Stimulated activated CD8-positive, alpha-beta memory T cell treated with anti-CD3 and anti-CD28 coated beads, Interleukin-12 subunit alpha, Interleukin-12 subunit beta, amount 100 ng/mL, for 24 hours (primary cell): ENCODE measurements at regions not wholly inside any gene's neighbourhood (a gene's known extent, or its start where the extent isn't known, plus 50 kb on each side); places are given as distances from the start of the nearest gene placed in this dataset.

Experiments
- DNase-seq: peaks from one replicate; pipeline ENCODE4 v3.0.0-alpha.2; 2020; ENCODE audit errors: extremely low read depth

DNA sequence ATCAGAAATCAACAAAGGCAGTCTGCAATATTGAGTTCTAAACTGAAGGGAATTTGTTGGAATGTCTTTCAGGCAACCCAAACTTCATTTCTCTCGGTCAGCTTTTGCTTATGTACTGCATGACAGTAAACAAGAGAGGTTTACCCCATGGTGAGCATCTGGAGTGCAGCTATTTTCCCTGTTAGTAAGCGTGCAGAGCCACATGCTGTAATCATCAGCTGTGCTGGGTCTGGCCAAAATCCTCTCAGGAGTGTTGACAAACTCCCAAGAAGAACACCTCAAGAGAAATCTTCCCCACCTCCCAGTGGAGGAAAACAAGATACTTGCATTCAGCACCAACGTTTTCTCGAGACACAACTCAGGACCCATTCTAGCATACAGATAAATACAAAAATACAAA, 83.6 kb upstream of the ADAMTSL1 start:
- no peak for DNase-seq

DNA sequence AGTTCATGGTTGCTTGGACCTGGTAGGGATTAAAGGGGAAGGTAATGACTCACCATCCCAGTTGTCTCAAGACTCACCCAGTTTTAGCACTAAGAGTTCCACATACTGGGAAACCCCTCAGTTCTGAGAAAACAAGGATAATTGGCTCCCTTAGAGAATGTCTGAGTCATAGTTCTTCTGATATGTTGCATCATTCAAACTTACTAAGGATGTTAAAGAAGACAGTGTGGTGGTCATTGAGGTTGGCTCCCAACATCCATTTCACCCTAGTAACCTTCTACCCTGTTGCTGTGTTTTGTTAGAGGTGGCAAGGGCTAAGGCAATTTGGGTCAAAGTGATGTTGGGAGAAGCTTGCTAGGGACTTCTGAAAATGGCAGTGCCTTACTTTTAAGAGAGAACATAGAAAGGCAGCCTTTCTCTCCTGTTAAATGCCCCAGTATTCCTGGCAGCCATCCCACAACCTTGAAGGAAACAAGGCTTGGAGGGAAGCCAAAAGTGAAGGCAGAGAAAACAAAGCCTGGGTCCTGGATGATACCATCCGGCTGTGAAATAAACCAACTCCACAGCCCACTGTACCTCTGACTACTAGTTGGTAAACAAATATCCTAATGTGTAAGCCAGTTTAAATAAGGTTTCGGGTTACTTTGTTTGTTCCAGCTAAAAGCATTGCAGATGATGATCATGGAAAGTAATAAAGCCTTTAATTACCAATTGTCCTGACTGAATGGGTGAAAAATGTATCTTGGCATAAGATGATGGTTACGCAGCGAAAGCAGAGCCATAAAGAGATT, 80.4 kb upstream of the ADAMTSL1 start:
- no peak for DNase-seq

DNA sequence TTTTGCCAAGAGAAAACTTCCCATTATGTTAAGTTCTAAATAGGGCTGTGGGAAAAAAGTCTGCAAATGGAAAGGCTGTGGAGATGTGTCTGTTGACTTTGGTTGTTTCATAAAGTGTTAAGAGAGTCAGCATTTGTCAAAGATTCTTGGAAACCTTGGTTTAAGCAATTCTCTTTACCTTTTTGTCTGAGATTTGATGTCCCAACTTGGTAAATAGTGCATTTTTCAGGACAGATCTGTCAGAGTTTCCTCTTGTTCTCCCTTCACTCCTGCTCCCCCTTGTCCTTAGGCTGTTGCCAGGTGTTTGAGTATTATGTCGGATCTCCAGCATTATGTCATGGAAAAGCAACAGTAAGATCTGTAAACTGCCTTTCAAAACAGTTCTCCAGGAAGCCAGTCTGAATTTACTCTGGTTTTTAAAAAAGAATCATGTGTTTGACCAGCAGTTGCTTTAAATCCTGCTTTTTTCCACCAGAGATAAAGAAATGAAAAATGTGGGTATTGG, 79.1 kb upstream of the ADAMTSL1 start:
- DNase-seq: no peak

DNA sequence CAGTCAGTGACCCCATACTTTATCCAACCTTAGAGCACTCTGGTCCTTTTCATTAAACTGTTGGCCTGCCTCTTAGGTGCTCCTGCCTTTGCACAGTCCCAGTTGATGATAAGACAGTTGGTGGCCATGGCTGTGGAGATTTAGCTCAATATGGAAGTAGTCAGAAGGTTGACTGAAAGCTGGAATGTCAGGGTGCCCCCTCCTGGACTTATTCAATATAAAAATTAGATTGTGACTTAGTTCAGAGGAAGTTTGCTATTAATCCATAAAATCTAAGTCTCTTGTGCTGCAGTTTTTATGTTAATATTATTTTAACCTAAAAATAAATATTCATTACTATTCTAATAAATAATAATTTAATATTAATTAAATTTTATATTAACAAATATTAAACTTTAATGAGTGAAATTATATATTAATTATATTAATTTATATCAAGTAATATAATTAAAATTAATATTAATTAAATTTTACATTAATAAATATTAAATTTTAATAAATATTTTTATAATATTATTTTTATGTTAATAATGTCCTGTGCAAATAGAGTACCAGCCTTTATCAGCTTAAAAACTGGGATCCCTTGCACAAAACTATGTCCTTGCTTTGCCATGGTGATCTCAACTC, 77.7 kb upstream of the ADAMTSL1 start:
- no peak for DNase-seq

DNA sequence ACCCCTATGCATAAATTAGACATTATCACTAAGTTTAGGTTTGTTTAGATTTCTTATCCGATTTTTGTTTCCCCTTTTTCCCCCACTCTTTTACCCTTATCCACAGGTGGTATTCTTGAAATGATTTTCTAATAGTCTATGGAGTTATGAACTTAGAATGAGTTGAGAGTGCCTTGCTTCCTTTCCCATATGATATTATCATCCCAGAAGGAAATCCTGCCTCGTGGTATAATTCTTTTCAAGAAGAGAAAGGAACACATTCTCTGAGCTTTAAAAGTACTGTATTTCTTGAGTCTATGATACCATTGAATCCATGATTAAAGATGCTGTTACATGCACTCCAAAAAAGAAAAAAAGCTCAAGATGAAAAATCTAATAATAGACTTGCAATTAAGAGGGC, 76.9 kb upstream of the ADAMTSL1 start:
- DNase-seq: no peak

DNA sequence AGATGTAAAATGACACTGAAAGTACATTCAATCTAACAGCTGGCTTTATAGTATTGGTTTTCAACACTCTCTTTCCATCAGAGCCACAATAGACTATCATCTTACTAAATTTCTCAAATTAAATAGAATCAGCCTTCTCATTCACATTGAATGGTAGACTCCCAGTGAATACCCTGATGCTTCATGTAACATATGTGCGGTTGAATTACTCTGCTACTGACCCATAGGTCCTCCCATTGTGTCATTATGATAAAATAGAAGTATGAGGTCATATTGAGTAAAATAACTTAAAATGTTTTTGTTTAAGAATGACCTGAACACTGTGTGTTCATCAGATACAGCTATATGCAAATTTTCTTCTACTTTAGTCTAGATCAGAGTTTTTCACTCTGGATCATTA, 75.9 kb upstream of the ADAMTSL1 start:
- no peak for DNase-seq

DNA sequence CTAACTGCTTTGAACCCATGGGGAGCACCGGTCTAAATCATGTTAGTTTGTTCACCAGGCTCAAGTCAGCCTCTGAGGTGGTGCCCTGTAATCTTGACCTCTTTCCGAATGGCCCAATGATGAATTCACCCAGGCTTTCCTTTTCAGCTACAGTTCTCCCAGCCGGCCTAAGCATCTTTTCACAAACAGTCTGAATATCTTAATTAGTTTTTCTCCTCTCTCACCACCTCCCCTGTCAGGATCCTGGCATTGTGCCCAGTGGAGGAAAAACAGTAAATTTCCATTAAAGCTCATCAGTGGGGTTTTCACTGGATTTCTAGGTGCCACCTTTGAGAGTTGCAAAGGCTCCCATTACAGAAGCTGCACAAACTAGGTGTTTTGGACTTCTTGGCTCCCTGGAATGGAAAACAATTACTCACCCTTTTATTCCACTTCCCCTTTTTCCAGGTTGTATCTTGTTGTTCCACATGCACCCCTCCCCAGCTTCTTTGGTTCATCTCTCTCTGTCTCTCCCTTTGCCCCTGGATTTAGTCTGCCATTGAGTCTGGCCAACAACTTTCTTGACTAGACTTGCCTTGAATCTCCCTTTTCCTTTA, 69.4 kb upstream of the ADAMTSL1 start:
- no peak for DNase-seq

DNA sequence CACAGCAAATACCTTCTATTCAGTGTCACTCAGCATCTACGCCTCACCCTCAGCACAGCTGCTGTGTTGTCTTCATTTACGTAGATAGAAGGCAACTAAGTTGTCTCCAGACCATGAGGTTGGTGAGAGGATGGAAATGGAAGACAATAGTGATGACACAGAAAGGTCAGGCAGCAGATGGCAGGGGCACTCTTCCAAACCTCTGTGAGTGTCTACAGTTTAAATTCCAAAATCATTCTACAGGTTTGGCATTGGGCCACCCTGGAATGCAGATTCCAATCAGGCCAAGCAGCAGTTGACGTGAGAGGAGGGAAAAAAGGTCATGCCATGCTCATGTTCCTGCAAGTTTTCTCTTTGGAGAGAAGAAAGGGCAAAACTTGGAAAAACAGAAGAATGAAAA, 68.7 kb upstream of the ADAMTSL1 start:
- DNase-seq: no peak

DNA sequence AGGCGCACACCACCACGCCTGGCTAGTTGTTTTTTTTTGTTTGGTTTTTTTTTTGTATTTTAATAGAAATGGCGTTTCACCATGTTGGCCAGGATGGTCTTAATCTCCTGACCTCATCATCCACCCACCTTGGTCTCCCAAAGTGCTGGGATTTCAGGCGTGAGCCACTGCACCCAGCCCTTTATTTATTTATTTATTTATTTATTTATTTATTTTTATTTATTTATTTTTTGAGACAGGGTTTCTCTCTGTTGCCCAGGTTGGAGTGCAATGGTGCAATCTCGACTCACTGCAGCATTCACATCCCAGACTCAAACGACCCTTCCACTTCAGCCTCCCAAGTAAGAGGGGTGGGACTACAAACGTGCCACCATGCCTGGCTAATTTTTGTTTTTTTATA, 63.0 kb upstream of the ADAMTSL1 start:
- no peak for DNase-seq

DNA sequence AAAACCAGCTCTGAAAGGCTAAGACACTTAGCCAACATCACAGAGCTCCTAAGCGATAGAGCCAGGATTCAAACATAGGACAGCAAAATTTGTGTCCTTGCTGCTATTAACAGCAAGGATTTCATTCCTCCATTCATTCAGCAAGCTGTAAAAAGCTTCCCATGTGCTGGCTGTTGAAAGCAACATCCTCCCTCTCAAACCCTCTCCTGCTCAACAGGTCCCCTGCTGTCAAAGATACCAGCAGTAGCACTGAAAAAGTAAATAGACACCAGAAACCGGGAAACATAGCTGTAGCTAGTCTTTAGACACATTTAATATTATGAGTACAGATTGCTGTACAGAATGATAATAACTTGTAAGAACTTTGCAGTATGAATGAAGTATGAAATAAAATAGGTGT, 52.6 kb upstream of the ADAMTSL1 start:
- DNase-seq: no peak

DNA sequence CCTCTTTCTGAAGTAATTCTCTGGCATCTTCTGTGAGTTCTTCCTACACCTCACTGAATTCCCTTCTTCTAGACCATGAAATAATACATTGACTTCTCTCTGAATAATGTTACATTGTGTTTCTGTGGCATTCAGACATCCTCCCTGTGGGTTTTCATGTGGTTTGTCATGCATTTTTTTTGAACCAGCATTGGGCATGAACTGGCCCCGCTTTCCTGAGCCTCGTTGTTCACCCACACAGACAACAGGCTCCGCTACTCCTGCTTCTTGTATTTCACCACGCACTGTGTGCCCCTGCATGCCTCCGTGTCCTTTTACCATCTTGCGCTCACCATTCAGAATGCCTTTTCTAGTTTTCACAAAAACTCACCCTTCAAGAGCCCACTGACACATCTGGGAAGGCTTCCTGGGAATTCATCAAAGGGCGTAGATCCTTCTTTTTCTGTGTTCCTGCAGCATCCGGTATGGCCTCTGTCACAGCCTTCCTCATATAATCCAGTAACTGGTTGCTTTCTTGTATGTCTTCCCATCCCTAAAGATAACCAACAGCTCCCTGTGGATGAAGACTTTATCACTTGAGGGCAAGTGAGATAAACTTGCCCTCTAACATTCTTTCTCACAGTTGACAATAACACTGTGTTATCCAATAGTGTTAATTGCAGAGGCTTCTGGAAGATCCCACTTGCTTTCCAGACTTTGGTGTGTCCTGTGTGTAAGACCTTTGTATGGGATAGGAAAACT, 51.5 kb upstream of the ADAMTSL1 start:
- DNase-seq: no peak

DNA sequence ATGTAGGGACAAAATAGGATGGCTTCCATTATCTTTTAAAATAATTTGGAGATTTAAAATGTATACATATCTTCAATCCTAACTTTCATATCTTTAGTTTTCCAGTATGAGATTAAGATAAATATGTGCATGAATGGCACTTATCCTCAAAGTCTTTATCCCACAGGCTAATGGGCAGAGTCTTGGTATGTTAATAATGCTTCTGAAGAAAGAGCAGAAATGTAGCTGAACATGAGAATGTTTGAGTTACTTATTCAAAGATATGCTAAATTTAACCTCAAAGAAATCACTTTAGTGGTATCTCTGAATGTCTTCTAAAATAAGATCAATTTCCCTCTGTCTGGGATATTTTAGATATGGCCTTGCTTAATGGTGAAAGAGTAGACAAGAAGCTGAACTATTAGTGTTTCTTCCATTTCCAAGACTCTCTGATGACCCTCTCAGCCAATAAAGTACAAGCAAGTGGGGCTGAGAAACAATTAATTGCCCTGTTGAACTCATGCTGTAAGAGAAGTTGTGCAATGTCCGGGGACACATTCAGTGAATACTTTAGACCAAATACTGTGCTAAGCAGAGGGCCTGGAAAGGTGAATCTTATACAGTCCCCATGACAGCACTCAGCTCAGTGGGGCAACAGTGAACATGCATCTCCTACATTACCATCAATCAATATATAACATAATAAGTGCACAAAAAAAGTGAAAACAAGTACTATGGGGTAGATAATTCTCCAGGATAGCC, 50.0 kb upstream of the ADAMTSL1 start:
- no peak for DNase-seq
